ENCODE measurements at regions not wholly inside any gene's neighbourhood (a gene's known extent, or its start where the extent isn't known, plus 50 kb on each side); places are given as distances from the start of the nearest gene placed in this dataset.

DNA sequence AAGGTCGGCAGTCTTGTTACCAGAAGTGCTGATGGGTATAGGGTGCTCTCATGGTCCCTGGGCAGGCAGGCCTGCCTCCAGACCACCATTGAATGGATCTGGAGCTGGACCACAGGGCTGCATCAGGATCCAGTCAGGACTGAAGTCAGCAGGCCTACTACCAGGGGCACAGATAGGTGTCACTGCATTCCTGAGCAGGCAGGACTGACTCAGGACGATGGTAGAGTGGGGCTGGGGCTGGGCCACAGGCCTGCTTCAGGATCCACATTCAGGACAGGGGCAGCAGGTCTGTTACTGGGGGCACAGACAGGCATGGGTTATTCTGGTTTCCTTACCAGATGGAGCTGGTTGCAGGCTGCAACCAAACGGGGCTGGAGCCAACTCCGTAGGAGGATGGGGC lies 51.4 kb upstream of the MAP3K4 start:
- intact Hi-C loops (cut with micrococcal nuclease) (no loop called here), dilution Hi-C loops (cut with MboI; ENCODE audit: extremely low pct_ligation_motif_present, low sequenced_read_pairs) (no loop called here)
- H3K4me3 ChIP-seq (replicated peaks in 1 of 3; ENCODE audit: insufficient read depth in 1 of 3, low read depth in 1 of 3, low read length in 3 of 3), result no peak overlapping the region
- DNase-seq (ENCODE audit: low read depth, low spot score), result no peak
- CTCF ChIA-PET, result interaction anchor here (0.8 to 2.4 kb wide), 2 partner anchors 9 to 431 kb away, joined by 4 to 13 read pairs; no protein-coding TSS in a partner anchor
- H3K4me1 ChIP-seq (ENCODE audit: control insufficient read depth, extremely low read depth, insufficient read depth, low read length), result no peaks in the 10 kb centered on the region
- POLR2A ChIA-PET, result no interaction called here
- FAIRE-seq, result no peak
- no peak overlapping the region for H3K9ac ChIP-seq (replicated peaks; ENCODE audit: extremely low read depth, insufficient read depth, low read length)
- H3K36me3 ChIP-seq (ENCODE audit: control insufficient read depth in 2 of 2, extremely low read depth in 1 of 2, insufficient read depth in 2 of 2, low read length in 2 of 2), result no peaks in the 10 kb centered on the region
- no peaks in the 10 kb centered on the region for H4K20me1 ChIP-seq (replicated peaks; ENCODE audit: control insufficient read depth, extremely low read depth, insufficient read depth, low read length)
- BruUV-seq (replicated peaks), result no TSS peak
- H3K4me2 ChIP-seq (ENCODE audit: insufficient read depth, low read length), result no peak overlapping the region
- no peaks in the 10 kb centered on the region for H3K9me3 ChIP-seq (replicated peaks; ENCODE audit: control insufficient read depth, insufficient read depth, low read length)
- TF ChIP-seq POLR2AphosphoS5 (IDR thresholded peaks at IDR 0.05; ENCODE audit: insufficient read depth, low read depth, low read length) (no peak), EZH2 (IDR thresholded peaks at IDR 0.05; ENCODE audit: borderline replicate concordance, low read depth, low read length, severe bottlenecking) (no peak), JUN (IDR thresholded peaks at IDR 0.05; ENCODE audit: borderline replicate concordance, insufficient read depth, insufficient read length, low read depth) (no peak), POLR2A (IDR thresholded peaks at IDR 0.05; ENCODE audit: low read depth, low read length) (no peak), FOS (IDR thresholded peaks at IDR 0.05; ENCODE audit: borderline replicate concordance, insufficient read depth, low read length) (no peak), MYC (IDR thresholded peaks at IDR 0.05; ENCODE audit: low read depth, low read length) (no peak), GATA2 (IDR thresholded peaks at IDR 0.05; ENCODE audit: insufficient read depth, insufficient read length, low read depth, low read length) (no peak)
- TF ChIP-seq, protein P1, sequence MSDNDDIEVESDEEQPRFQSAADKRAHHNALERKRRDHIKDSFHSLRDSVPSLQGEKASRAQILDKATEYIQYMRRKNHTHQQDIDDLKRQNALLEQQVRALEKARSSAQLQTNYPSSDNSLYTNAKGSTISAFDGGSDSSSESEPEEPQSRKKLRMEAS (IDR thresholded peaks at IDR 0.05; ENCODE audit: insufficient read depth, insufficient read length), result no peak
- TF ChIP-seq, protein P2, sequence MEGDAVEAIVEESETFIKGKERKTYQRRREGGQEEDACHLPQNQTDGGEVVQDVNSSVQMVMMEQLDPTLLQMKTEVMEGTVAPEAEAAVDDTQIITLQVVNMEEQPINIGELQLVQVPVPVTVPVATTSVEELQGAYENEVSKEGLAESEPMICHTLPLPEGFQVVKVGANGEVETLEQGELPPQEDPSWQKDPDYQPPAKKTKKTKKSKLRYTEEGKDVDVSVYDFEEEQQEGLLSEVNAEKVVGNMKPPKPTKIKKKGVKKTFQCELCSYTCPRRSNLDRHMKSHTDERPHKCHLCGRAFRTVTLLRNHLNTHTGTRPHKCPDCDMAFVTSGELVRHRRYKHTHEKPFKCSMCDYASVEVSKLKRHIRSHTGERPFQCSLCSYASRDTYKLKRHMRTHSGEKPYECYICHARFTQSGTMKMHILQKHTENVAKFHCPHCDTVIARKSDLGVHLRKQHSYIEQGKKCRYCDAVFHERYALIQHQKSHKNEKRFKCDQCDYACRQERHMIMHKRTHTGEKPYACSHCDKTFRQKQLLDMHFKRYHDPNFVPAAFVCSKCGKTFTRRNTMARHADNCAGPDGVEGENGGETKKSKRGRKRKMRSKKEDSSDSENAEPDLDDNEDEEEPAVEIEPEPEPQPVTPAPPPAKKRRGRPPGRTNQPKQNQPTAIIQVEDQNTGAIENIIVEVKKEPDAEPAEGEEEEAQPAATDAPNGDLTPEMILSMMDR (IDR thresholded peaks at IDR 0.05; ENCODE audit: extremely low read depth in 1 of 2, insufficient read depth in 1 of 2, low read depth in 1 of 2, low read length in 2 of 2), result no peak
- no peak overlapping the region for H3K27ac ChIP-seq (ENCODE audit: insufficient read depth, low read depth, low read length)
- H3K9me1 ChIP-seq (replicated peaks; ENCODE audit: control insufficient read depth, extremely low read depth, insufficient read depth, low read length), result no peaks in the 10 kb centered on the region
- H3K79me2 ChIP-seq (ENCODE audit: control insufficient read depth, insufficient read depth, low read length), result no peaks in the 10 kb centered on the region
- H3K27me3 ChIP-seq (ENCODE audit: control insufficient read depth in 2 of 2, insufficient read depth in 2 of 2, low read length in 2 of 2), result no peaks in the 10 kb centered on the region
- H2AFZ ChIP-seq (ENCODE audit: low read depth, low read length), result no peak overlapping the region

Data from endothelial cell of umbilical vein (primary cell).